Upper lobe of left lung (tissue), 4 donors: ENCODE measurements at regions not wholly inside any gene's neighbourhood (a gene's known extent, or its start where the extent isn't known, plus 50 kb on each side); places are given as distances from the start of the nearest gene placed in this dataset.

ENCODE experiments used
- CTCF ChIP-seq, 6 experiments: fragments of 450-650 bp in 4 of 6; fragments of 200-600 bp in 2 of 6; sonication (generic) in 2 of 6; IDR thresholded peaks; one replicate each; pipeline ENCODE4 v1.5.1; 2016 to 2019; ENCODE audit warnings: antibody characterized with exemption in 6 of 6
- EP300 ChIP-seq, 4 donors: sonication (generic); formaldehyde crosslinking; IDR thresholded peaks; one replicate each; pipeline ENCODE4 v1.5.1; 2017; ENCODE audit warnings: antibody characterized with exemption in 4 of 4, control low read depth in 2 of 4
- POLR2A ChIP-seq, 4 donors: fragments of 450-650 bp; IDR thresholded peaks; one replicate each; pipeline ENCODE4 v1.5.1; 2016 to 2017; ENCODE audit warnings: antibody characterized with exemption in 4 of 4, mild to moderate bottlenecking in 2 of 4

DNA sequence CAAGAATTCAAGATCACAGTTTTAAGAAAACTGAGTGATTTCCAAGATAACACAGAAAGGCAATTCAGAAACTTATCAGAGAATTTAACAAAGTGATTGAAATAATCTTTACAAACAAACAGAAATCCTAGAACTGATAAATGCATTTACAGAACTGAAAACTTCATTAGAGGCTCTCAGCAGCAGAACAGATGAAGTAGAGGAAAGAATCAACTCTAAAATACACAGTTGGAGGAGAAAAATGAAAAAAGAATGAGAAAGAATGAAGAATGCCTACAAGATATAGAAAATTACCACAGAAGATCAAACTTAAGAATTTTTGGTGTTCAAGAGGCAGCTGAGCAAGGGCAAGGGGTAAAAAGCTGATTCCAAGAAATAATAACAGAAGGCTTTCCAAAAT lies 168.8 kb downstream of the POLR2M start:
- TF ChIP-seq EP300 (IDR thresholded peaks at IDR 0.05) (no peak), CTCF (IDR thresholded peaks at IDR 0.05) (no peak), POLR2A (IDR thresholded peaks at IDR 0.05) (no peak)
